GM12878 (cell line): ENCODE measurements at regions not wholly inside any gene's neighbourhood (a gene's known extent, or its start where the extent isn't known, plus 50 kb on each side); places are given as distances from the start of the nearest gene placed in this dataset.

Experiments
- ATAC-seq: fragments of 200-7000 bp; cut with Tn5 transposase; 3 replicates; pipeline ENCODE4 v1.9.1; 2020; ENCODE audit warnings: mild to moderate bottlenecking, moderate library complexity
- BruUV-seq: library from RNA; stranded (reverse); fragments of 400-500 nt; replicated peaks from 2 replicates; lab custom pipeline; 2021; lab: Mats Ljungman, UMichigan
- CTCF ChIA-PET: fragments of 300-600 bp; sonication (Branson Sonifier 250); formaldehyde crosslinking; extraction: SDS; loops from one replicate; lab custom pipeline; 2021; ENCODE audit warnings: inconsistent platforms; lab: Yijun Ruan, JAX
- POLR2A ChIA-PET: fragments of 350-600 bp; formaldehyde crosslinking; extraction: SDS; loops from one replicate; lab custom pipeline; 2021; ENCODE audit warnings: inconsistent platforms; lab: Charles Lee
- RAD21 ChIA-PET: fragments of 300-600 bp; sonication (Branson Sonifier 250); formaldehyde crosslinking; loops from one replicate; lab custom pipeline; 2023; ENCODE audit warnings: antibody characterized with exemption; ENCODE audit not compliant: unreplicated experiment; lab: Charles Lee
- SMC1A ChIA-PET: fragments of 300-600 bp; sonication (Branson Sonifier 250); formaldehyde crosslinking; loops from one replicate; lab custom pipeline; 2023; ENCODE audit not compliant: unreplicated experiment, uncharacterized antibody; lab: Charles Lee
- DNase-seq: peaks from one replicate; pipeline ENCODE4 v3.0.0-alpha.2; 2011; ENCODE audit warnings: low read depth, low spot score
- FAIRE-seq: peaks from 3 replicates; lab custom pipeline; 2011; peaks lifted over from hg19 to GRCh38; lab: Jason Lieb, UNC
- H2AFZ ChIP-seq: 2 replicates; pipeline ENCODE4 v1.6.0; 2011; ENCODE audit warnings: low read depth, low read length, control low read depth; ENCODE audit not compliant: control insufficient read depth
- H3K27ac ChIP-seq: 2 replicates; pipeline ENCODE4 v1.5.1; 2011; ENCODE audit warnings: control low read depth; ENCODE audit not compliant: control insufficient read depth, insufficient read depth
- H3K27me3 ChIP-seq, 2 experiments: replicated peaks in 1 of 2; 2 replicates each; pipeline versions ENCODE4 v1.6.0 to v1.6.1; 2011; ENCODE audit warnings: low read length in 1 of 2; ENCODE audit not compliant: control insufficient read depth in 2 of 2, insufficient read depth in 2 of 2
- H3K36me3 ChIP-seq, 2 experiments: 2 replicates each; pipeline ENCODE4 v1.5.1; 2011; ENCODE audit warnings: low read length in 1 of 2; ENCODE audit not compliant: control insufficient read depth in 2 of 2, insufficient read depth in 2 of 2
- H3K4me1 ChIP-seq: 2 replicates; pipeline ENCODE4 v1.6.1; 2011; ENCODE audit warnings: mild to moderate bottlenecking, low read length, moderate library complexity, mixed read lengths; ENCODE audit not compliant: control insufficient read depth, insufficient read depth
- H3K4me2 ChIP-seq: 2 replicates; pipeline ENCODE4 v1.6.0; 2011; ENCODE audit warnings: control low read depth; ENCODE audit not compliant: control insufficient read depth, insufficient read depth
- H3K4me3 ChIP-seq: fragments of 200-600 bp; sonication (generic); 2 replicates; pipeline ENCODE4 v1.5.1; 2016
- H3K79me2 ChIP-seq: 2 replicates; pipeline ENCODE4 v1.6.0; 2011; ENCODE audit warnings: low read length; ENCODE audit not compliant: control insufficient read depth, insufficient read depth
- H3K9ac ChIP-seq: 2 replicates; pipeline ENCODE4 v1.8.0; 2011; ENCODE audit warnings: low read length, control low read depth, mixed read lengths; ENCODE audit not compliant: control insufficient read depth, insufficient read depth
- H3K9me3 ChIP-seq: replicated peaks from 3 replicates; pipeline ENCODE4 v1.5.1; 2011; ENCODE audit warnings: mild to moderate bottlenecking, low read length; ENCODE audit not compliant: control insufficient read depth, insufficient read depth
- H4K20me1 ChIP-seq: 2 replicates; pipeline ENCODE4 v1.6.0; 2011; ENCODE audit not compliant: control insufficient read depth, insufficient read depth
- ASH2L ChIP-seq: fragments of 300-600, 200-600 bp; sonication (generic); IDR thresholded peaks from 2 replicates; pipeline ENCODE4 v1.6.1; 2017; ENCODE audit warnings: low read depth, mild to moderate bottlenecking, borderline replicate concordance
- BACH1 ChIP-seq: fragments of 450-650 bp; IDR thresholded peaks from 2 replicates; pipeline ENCODE4 v1.6.1; 2017; ENCODE audit warnings: mild to moderate bottlenecking, borderline replicate concordance
- CBX5 ChIP-seq: sonication (generic); IDR thresholded peaks from 2 replicates; pipeline ENCODE4 v1.6.1; 2016; ENCODE audit warnings: low read depth, moderate library complexity, mild to moderate bottlenecking, inconsistent platforms
- CHD4 ChIP-seq: fragments of 200-600 bp; sonication (generic); IDR thresholded peaks from 2 replicates; pipeline ENCODE4 v1.6.1; 2016; ENCODE audit warnings: mild to moderate bottlenecking
- E2F4 ChIP-seq: IDR thresholded peaks from 2 replicates; pipeline ENCODE4 v1.6.1; 2012; ENCODE audit warnings: low read depth, low read length, improper control_type of control experiment
- ESRRA ChIP-seq: IDR thresholded peaks from 2 replicates; pipeline ENCODE4 v1.6.1; 2012; ENCODE audit warnings: mild to moderate bottlenecking, low read length, improper control_type of control experiment
- RB1 ChIP-seq: fragments of 450-650 bp; formaldehyde crosslinking; IDR thresholded peaks from 2 replicates; pipeline ENCODE4 v1.6.1; 2017; ENCODE audit warnings: mild to moderate bottlenecking, borderline replicate concordance
- RBBP5 ChIP-seq: fragments of 200-600 bp; sonication (generic); conservative IDR thresholded peaks from 2 replicates; pipeline ENCODE4 v1.6.1; 2016
- SMAD1 ChIP-seq: fragments of 450-650 bp; IDR thresholded peaks from 2 replicates; pipeline ENCODE4 v1.6.1; 2018; ENCODE audit warnings: mild to moderate bottlenecking, low read depth; ENCODE audit not compliant: partially characterized antibody
- TCF7 ChIP-seq: IDR thresholded peaks from 2 replicates; pipeline ENCODE4 v1.6.1; 2014; ENCODE audit warnings: antibody characterized with exemption, borderline replicate concordance
- ZNF592 ChIP-seq: fragments of 450-650 bp; IDR thresholded peaks from 2 replicates; pipeline ENCODE4 v1.6.1; 2017; ENCODE audit warnings: mild to moderate bottlenecking, moderate library complexity
- WGBS: methylation state at CpG from one replicate; pipeline ENCODE4 v1.1.6; 2016; ENCODE audit warnings: low lambda C conversion rate; ENCODE audit not compliant: insufficient replicate concordance, insufficient coverage; ENCODE audit errors: missing lambda C conversion rate; 5-methylcytosine and 5-hydroxymethylcytosine counted together
- in situ Hi-C: fragments of 300-500 bp; cut with MboI; formaldehyde crosslinking; loops from 9 replicates; pipeline ENCODE4 v1.14.3; 2018; ENCODE audit warnings: mixed read lengths
- intact Hi-C: fragments of 100-400 bp; cut with micrococcal nuclease; formaldehyde crosslinking; loops from one replicate; pipeline ENCODE4 v1.14.2; 2022; ENCODE audit not compliant: unreplicated experiment

GRCh38 chr5:5665225-5666075 lies 243.0 kb downstream of the ICE1 start:
- ChIA-PET SMC1A (no interaction called here), CTCF (no interaction called here), RAD21 (no interaction called here), POLR2A (interaction anchor here (0.7 kb wide), 1 partner anchor 1154 kb away, joined by 3 read pairs; no protein-coding TSS in a partner anchor)
- H3K4me2 ChIP-seq = no peak overlapping the region
- H3K9ac ChIP-seq = no peak overlapping the region
- no peaks in the 10 kb centered on the region for H3K9me3 ChIP-seq
- H3K4me3 ChIP-seq = no peak overlapping the region
- H2AFZ ChIP-seq = no peak overlapping the region
- no peaks in the 10 kb centered on the region for H3K36me3 ChIP-seq
- no peaks in the 10 kb centered on the region for H4K20me1 ChIP-seq
- H3K4me1 ChIP-seq = no peaks in the 10 kb centered on the region
- 52% methylated on average over 13 of the region's 13 CpGs for WGBS
- intact Hi-C loops (no loop called here), in situ Hi-C loops (no loop called here)
- TF ChIP-seq RBBP5 (no peak), ZNF592 (no peak), RB1 (no peak), ASH2L (no peak), SMAD1 (no peak), E2F4 (no peak), BACH1 (no peak), ESRRA (no peak), CHD4 (no peak), CBX5 (no peak), TCF7 (no peak)
- FAIRE-seq (no peak), ATAC-seq (no peak), DNase-seq (no peak)
- no peaks in the 10 kb centered on the region for H3K27me3 ChIP-seq
- no peak overlapping the region for H3K27ac ChIP-seq
- no peaks in the 10 kb centered on the region for H3K79me2 ChIP-seq
- BruUV-seq = no TSS peak
